ENCODE measurements at regions not wholly inside any gene's neighbourhood (a gene's known extent, or its start where the extent isn't known, plus 50 kb on each side); places are given as distances from the start of the nearest gene placed in this dataset.
"Not testable (repeated sequence)": the region's sequence is repeated elsewhere in the genome, so short reads cannot be mapped to it uniquely, and the experiment has no call there.

DNA sequence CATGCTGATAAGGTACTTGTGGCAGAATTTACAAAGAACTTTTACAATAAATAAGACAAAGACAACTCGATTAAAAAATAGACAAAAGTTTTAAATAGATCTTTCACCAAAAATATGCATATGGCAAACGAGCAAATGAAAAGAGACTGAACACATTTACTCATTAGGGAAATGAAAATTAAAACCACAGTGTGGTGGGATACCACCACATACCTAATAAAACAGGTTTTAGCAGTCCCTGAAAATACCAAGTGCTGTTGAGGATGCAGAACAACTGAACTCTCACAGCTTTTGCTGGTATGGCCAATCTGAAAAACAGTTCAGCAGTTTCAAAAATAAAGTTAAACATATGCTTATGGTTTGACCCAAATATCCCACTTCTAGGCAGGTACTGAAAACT is 205.4 kb upstream of the ADO start:
- DNase-seq: no peak
- TF ChIP-seq, protein P1, sequence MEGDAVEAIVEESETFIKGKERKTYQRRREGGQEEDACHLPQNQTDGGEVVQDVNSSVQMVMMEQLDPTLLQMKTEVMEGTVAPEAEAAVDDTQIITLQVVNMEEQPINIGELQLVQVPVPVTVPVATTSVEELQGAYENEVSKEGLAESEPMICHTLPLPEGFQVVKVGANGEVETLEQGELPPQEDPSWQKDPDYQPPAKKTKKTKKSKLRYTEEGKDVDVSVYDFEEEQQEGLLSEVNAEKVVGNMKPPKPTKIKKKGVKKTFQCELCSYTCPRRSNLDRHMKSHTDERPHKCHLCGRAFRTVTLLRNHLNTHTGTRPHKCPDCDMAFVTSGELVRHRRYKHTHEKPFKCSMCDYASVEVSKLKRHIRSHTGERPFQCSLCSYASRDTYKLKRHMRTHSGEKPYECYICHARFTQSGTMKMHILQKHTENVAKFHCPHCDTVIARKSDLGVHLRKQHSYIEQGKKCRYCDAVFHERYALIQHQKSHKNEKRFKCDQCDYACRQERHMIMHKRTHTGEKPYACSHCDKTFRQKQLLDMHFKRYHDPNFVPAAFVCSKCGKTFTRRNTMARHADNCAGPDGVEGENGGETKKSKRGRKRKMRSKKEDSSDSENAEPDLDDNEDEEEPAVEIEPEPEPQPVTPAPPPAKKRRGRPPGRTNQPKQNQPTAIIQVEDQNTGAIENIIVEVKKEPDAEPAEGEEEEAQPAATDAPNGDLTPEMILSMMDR (IDR thresholded peaks at IDR 0.05; ENCODE audit: low read depth, low read length): no peak
- no peaks in the 10 kb centered on the region for H3K4me1 ChIP-seq
- no peaks in the 10 kb centered on the region for H3K36me3 ChIP-seq
- H3K4me3 ChIP-seq (ENCODE audit: low read depth, low read length): no peak overlapping the region
- no peaks in the 10 kb centered on the region for H3K9me3 ChIP-seq
- H3K27me3 ChIP-seq: no peaks in the 10 kb centered on the region; the same call in 1 of the 2 replicates

DNA sequence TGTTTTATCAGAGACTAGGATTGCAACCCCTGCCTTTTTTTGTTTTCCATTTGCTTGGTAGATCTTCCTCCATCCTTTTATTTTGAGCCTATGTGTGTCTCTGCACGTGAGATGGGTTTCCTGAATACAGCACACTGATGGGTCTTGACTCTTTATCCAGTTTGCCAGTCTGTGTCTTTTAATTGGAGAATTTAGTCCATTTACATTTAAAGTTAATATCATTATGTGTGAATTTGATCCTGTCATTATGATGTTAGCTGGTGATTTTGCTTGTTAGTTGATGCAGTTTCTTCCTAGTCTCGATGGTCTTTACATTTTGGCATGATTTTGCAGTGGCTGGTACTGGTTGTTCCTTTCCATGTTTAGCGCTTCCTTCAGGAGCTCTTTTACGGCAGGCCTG is 198.0 kb upstream of the ADO start:
- H3K9me3 ChIP-seq; H3K36me3 ChIP-seq; H3K4me3 ChIP-seq (ENCODE audit: low read depth, low read length); DNase-seq; H3K27me3 ChIP-seq; H3K4me1 ChIP-seq: not testable (repeated sequence)

DNA sequence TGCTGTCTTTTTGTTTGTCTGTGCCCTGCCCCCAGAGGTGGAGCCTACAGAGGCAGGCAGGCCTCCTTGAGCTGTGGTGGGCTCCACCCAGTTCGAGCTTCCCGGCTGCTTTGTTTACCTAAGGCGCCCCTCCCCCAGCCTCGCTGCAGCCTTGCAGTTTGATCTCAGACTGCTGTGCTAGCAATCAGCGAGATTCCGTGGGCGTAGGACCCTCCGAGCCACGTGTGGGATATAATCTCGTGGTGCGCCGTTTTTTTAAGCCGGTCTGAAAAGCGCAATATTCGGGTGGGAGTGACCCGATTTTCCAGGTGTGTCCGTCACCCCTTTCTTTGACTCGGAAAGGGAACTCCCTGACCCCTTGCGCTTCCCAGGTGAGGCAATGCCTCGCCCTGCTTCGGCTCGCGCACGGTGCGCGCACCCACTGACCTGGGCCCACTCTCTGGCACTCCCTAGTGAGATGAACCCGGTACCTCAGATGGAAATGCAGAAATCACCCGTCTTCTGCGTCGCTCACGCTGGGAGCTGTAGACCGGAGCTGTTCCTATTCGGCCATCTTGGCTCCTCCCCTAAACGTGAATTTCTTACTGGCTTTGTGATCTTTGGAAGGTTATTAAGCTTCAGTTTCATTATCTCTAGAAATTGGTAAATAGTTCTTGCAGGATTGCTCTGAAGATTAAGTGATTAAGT is 196.2 kb upstream of the ADO start:
- not testable (repeated sequence) for DNase-seq; H3K36me3 ChIP-seq; H3K9me3 ChIP-seq; H3K27me3 ChIP-seq; H3K4me3 ChIP-seq (ENCODE audit: low read depth, low read length); H3K4me1 ChIP-seq

DNA sequence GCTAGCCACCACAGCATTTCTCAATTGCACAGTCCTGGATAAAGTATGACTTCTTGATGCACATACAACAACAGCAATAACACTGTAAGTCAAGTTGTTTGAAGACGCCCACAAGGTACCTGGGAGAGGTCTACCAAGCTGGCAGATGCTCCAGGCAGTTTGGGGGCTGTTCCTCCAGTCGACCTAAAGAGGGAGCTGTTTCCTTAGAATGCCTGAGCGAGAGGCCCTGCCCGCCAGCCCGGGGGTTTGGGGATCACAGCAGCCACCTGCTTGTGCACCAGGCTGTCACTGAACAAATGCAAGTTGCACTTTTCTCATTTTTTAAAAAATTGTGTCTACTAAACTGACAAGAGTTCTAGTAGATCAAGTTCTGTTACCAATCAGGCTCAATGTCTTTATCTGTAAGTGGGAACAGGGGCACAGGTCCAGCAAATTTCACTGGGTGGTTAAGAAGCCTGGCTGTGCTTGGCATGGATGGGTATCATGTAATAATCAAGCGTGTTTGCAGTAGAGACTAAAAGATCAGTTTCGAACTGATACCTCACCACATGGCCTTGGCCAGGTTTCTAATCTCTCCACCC is 193.8 kb upstream of the ADO start:
- no peak overlapping the region for H3K4me3 ChIP-seq (ENCODE audit: low read depth, low read length)
- no peaks in the 10 kb centered on the region for H3K36me3 ChIP-seq
- no peaks in the 10 kb centered on the region for H3K4me1 ChIP-seq
- no peaks in the 10 kb centered on the region for H3K9me3 ChIP-seq
- peak; percentile 67 for DNase-seq
- no peaks in the 10 kb centered on the region for H3K27me3 ChIP-seq
- TF ChIP-seq, protein P1 (IDR thresholded peaks at IDR 0.05; ENCODE audit: low read depth, low read length): peak; percentile 85

DNA sequence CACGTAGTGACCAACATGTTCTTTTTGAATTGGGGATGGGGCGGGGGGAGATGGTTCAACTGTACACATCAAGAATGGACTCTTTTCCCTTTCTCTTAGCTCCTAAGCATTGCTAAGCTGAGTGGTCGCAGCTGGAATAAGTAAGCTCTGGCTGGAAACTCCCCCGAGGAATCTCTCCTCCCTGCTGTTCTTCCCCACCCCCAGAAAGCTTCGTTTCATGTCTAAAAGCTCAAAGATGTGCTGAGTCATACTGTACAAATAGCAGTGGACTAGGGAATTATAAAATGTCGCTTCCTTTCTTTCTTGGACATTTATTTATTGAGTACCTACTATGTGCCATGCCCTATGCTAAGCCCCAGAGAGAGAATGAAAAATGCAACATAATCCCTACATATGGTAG is 191.1 kb upstream of the ADO start:
- no peak for DNase-seq
- no peak overlapping the region for H3K4me3 ChIP-seq (ENCODE audit: low read depth, low read length)
- no peaks in the 10 kb centered on the region for H3K4me1 ChIP-seq
- no peaks in the 10 kb centered on the region for H3K36me3 ChIP-seq
- no peaks in the 10 kb centered on the region for H3K9me3 ChIP-seq
- no peaks in the 10 kb centered on the region for H3K27me3 ChIP-seq
- TF ChIP-seq, protein P1 (IDR thresholded peaks at IDR 0.05; ENCODE audit: low read depth, low read length): no peak

DNA sequence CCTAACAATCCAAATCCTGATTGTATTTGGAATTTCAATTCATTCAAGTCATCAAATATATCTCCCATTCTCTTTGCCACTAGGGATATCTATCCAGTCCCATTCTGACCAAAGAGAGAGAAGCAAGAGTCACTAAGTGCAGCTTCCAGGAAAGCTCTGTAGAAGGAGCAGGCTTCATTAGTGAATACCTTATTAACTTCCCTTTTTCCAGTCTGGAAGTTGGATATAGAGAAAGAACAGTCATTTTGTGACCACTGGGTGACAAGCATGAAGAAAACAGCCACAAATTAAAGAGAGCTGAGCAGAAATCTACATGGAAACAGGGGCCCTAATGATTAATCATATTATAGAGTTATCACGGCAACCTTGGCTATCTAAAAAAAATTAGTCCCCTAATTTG is 190.7 kb upstream of the ADO start:
- H3K4me1 ChIP-seq: no peaks in the 10 kb centered on the region
- H3K9me3 ChIP-seq: no peaks in the 10 kb centered on the region
- no peak for DNase-seq
- TF ChIP-seq, protein P1 (IDR thresholded peaks at IDR 0.05; ENCODE audit: low read depth, low read length): no peak
- no peaks in the 10 kb centered on the region for H3K36me3 ChIP-seq
- H3K4me3 ChIP-seq (ENCODE audit: low read depth, low read length): no peak overlapping the region
- no peaks in the 10 kb centered on the region for H3K27me3 ChIP-seq

DNA sequence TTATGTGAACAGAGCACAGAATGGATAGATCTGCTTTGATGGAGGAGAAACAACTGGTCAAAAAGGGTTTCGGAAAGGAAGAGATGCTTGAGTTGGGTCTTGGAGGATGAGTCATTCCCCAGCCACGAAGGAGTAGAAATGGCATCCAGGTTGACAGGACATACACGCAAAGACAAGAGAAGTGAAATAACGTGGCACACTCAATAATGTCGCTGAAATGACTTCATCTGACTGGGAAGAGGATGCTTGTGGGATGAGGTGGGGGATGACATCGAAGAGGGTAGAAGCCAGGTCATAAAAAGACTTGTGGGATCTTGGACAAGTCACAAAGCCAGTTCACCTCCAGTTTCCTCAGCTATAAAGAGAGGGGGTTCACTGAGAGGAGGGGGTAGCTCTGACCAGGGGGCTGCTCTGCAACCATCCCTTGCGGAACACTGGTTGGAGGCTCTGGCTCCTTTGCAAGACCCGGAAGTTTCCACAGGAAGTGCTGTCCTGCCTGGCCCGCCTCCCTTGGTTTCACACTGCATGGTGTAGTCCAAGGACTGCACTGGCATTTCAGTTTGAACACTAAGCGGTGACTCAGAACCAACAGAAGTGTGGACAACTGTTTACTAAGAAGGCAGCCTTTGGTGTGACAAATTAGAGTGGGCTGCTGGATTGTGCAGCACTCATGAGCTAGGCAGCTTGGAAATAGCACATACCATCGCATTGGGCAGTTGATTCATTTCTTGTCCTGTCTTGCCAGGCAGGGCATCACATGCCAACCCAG is 189.9 kb upstream of the ADO start:
- TF ChIP-seq, protein P1 (IDR thresholded peaks at IDR 0.05; ENCODE audit: low read depth, low read length): no peak
- no peak for DNase-seq
- H3K4me1 ChIP-seq: no peaks in the 10 kb centered on the region

More for the DNA sequence above, 189.9 kb upstream of the ADO start:
- H3K4me3 ChIP-seq (ENCODE audit: low read depth, low read length): no peak overlapping the region
- H3K27me3 ChIP-seq: no peaks in the 10 kb centered on the region
- no peaks in the 10 kb centered on the region for H3K9me3 ChIP-seq
- no peaks in the 10 kb centered on the region for H3K36me3 ChIP-seq

Data from BE2C (cell line).